Osteocyte (in vitro differentiated cells): ENCODE measurements at regions not wholly inside any gene's neighbourhood (a gene's known extent, or its start where the extent isn't known, plus 50 kb on each side); places are given as distances from the start of the nearest gene placed in this dataset.

Source experiments
- DNase-seq: peaks from one replicate; pipeline ENCODE4 v3.0.0; 2021; ENCODE audit warnings: mixed read lengths; ENCODE audit not compliant: unreplicated experiment; ENCODE audit errors: extremely low spot score
- H3K27ac Mint-ChIP-seq: one replicate; pipeline ENCODE4 v1.8.0; 2021; ENCODE audit warnings: mild to moderate bottlenecking, mixed read lengths; ENCODE audit not compliant: unreplicated experiment
- H3K27me3 Mint-ChIP-seq: one replicate; pipeline ENCODE4 v1.8.0; 2021; ENCODE audit warnings: mixed read lengths; ENCODE audit not compliant: unreplicated experiment
- H3K36me3 Mint-ChIP-seq: one replicate; pipeline ENCODE4 v1.8.0; 2021; ENCODE audit warnings: mixed read lengths; ENCODE audit not compliant: unreplicated experiment
- H3K4me1 Mint-ChIP-seq: one replicate; pipeline ENCODE4 v1.8.0; 2021; ENCODE audit warnings: mixed read lengths; ENCODE audit not compliant: unreplicated experiment
- H3K4me3 Mint-ChIP-seq: one replicate; pipeline ENCODE4 v1.8.0; 2021; ENCODE audit warnings: mild to moderate bottlenecking, moderate library complexity, mixed read lengths; ENCODE audit not compliant: unreplicated experiment
- H3K9me3 Mint-ChIP-seq: one replicate; pipeline ENCODE4 v1.8.0; 2021; ENCODE audit warnings: mixed read lengths; ENCODE audit not compliant: unreplicated experiment
- CTCF ChIP-seq: fragments of 200-600 bp; sonication (generic); IDR thresholded peaks from 2 replicates; pipeline ENCODE4 v1.5.0; 2021; ENCODE audit warnings: antibody characterized with exemption, mild to moderate bottlenecking, moderate library complexity

GRCh38 chr5:56703952-56704351 lies 111.4 kb upstream of the MAP3K1 start:
- TF ChIP-seq CTCF: no peak
- peaks cover 10% of the 10 kb centered on the region for H3K4me1 Mint-ChIP-seq
- H3K36me3 Mint-ChIP-seq: no peaks in the 10 kb centered on the region
- no peak overlapping the region for H3K4me3 Mint-ChIP-seq
- DNase-seq: no peak
- H3K27me3 Mint-ChIP-seq: no peaks in the 10 kb centered on the region
- no peaks in the 10 kb centered on the region for H3K9me3 Mint-ChIP-seq
- no peak overlapping the region for H3K27ac Mint-ChIP-seq

GRCh38 chr5:56700711-56701110 lies 114.6 kb upstream of the MAP3K1 start:
- Mint-ChIP-seq H3K4me3 (no peak overlapping the region), H3K27me3 (no peaks in the 10 kb centered on the region), H3K9me3 (no peaks in the 10 kb centered on the region), H3K27ac (no peak overlapping the region), H3K4me1 (peaks cover 35% of the 10 kb centered on the region), H3K36me3 (no peaks in the 10 kb centered on the region)
- DNase-seq: no peak
- TF ChIP-seq CTCF: no peak

- no peaks in the 10 kb centered on the region for H3K36me3 Mint-ChIP-seq
- DNase-seq: no peak
- H3K4me3 Mint-ChIP-seq: no peak overlapping the region
- no peaks in the 10 kb centered on the region for H3K27me3 Mint-ChIP-seq
- TF ChIP-seq CTCF: no peak
- peaks cover 41% of the 10 kb centered on the region for H3K4me1 Mint-ChIP-seq
- no peaks in the 10 kb centered on the region for H3K9me3 Mint-ChIP-seq
- peak overlapping the region; percentile 79 for H3K27ac Mint-ChIP-seq
These were observed 115.8 kb upstream of the MAP3K1 start for GRCh38 chr5:56699538-56699937.

GRCh38 chr5:56698463-56699381 lies 116.6 kb upstream of the MAP3K1 start:
- TF ChIP-seq CTCF: no peak
- H3K9me3 Mint-ChIP-seq: no peaks in the 10 kb centered on the region
- no peak overlapping the region for H3K4me3 Mint-ChIP-seq
- no peaks in the 10 kb centered on the region for H3K36me3 Mint-ChIP-seq
- H3K27ac Mint-ChIP-seq: peak overlapping the region; percentile 79
- H3K4me1 Mint-ChIP-seq: peaks cover 42% of the 10 kb centered on the region
- H3K27me3 Mint-ChIP-seq: no peaks in the 10 kb centered on the region
- DNase-seq: no peak

- no peak for TF ChIP-seq CTCF
- H3K4me3 Mint-ChIP-seq: no peak overlapping the region
- H3K27ac Mint-ChIP-seq: peak overlapping the region; percentile 71
- DNase-seq: no peak
- no peaks in the 10 kb centered on the region for H3K9me3 Mint-ChIP-seq
- no peaks in the 10 kb centered on the region for H3K36me3 Mint-ChIP-seq
- H3K4me1 Mint-ChIP-seq: peaks cover 42% of the 10 kb centered on the region
- no peaks in the 10 kb centered on the region for H3K27me3 Mint-ChIP-seq
These were observed 118.4 kb upstream of the MAP3K1 start for GRCh38 chr5:56696900-56697299.
